HTERT RPE-1 (cell line): ENCODE measurements at regions not wholly inside any gene's neighbourhood (a gene's known extent, or its start where the extent isn't known, plus 50 kb on each side); places are given as distances from the start of the nearest gene placed in this dataset.
"Not testable (repeated sequence)": the region's sequence is repeated elsewhere in the genome, so short reads cannot be mapped to it uniquely, and the experiment has no call there.

Experiments used
- in situ Hi-C: fragments of 300-500 bp; cut with MboI; formaldehyde crosslinking; loops from 4 replicates; pipeline ENCODE4 v1.14.3; 2020; ENCODE audit warnings: low sequenced_read_pairs

DNA sequence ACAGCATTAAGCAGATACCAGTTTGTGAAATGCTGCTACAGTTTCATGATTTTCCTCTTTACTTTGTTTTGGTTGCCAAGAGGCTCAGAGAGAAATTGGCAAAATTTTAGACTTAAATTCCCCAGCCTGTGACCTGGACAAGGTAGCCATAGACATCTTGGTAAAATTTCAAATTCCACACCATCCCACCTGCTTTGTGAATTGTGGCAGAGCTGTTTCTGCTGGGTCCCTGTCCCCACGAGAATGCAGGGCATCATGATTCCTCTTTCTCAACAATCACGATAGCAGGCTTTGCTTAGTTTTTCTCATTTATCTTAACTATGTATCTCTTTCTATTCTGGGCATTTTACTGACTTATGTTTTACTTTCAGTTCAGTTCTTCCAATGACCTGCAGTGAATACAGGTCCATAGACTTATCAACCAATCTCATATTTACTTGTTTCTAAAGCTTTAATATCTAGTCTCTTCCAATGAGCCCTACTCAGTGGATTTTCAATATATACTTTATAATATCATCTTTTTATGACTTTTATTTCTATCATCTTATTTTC is 351.6 kb downstream of the SOCS6 start:
- in situ Hi-C loops: no loop called here

DNA sequence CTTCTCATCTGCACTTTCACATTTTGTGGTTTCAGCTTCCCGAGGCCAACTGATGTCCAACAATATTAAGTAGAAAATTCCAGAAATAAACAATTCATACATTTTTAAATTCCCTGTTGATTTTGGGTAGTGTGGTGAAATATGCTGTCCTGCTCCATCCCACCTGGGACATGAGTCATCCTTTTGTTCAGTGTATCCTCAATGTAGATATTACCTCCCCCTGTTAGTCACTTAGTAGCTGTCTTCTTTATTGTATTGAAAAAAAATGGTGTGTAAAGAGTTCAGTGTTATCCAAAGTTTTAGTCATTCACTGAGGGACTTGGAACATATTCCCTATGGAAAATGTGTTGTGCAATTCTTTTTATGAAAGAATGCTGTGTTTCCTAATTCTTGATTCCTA is 348.1 kb downstream of the SOCS6 start:
- in situ Hi-C loops: no loop called here

GRCh38 chr18:70634576-70635147 is 345.8 kb downstream of the SOCS6 start:
- in situ Hi-C loops: no loop called here

GRCh38 chr18:70627182-70627802 is 338.4 kb downstream of the SOCS6 start:
- in situ Hi-C loops: no loop called here

DNA sequence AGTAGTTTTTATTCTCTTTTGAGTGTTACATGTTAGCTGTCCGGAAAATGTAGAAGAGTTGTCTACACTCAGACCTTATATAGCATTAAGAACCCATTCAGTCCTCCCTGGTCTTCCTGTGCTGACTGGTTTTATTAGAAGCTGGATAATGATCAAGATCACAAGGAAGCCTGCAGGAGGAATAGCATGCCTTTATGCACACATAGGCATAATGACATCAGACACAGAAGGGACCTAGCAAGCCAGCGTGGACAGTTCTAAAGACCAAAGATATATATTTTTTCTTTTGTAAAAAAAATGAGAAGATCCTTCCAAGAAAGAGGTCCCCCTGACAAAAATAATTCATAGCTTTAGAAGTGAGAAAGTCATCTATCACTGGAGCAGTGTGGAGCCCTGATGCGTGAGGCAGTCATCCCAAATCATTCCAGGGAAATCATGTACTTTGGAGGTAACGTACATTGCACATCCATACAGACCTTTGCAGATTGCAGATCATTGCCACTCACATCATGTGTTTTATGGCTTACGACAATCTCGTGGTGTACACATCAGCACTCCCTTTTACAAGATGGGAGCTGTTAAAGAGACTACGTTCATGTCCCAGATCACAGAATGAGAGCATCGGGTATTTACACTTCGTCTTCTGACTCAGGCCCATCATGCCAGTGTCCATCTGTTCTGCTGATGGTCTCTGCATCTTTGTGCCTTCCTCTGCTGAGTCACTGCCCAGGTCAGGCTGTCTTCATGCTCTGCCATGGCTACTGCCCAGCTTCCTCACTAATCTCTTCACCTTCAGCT is 334.0 kb downstream of the SOCS6 start:
- in situ Hi-C loops: no loop called here

DNA sequence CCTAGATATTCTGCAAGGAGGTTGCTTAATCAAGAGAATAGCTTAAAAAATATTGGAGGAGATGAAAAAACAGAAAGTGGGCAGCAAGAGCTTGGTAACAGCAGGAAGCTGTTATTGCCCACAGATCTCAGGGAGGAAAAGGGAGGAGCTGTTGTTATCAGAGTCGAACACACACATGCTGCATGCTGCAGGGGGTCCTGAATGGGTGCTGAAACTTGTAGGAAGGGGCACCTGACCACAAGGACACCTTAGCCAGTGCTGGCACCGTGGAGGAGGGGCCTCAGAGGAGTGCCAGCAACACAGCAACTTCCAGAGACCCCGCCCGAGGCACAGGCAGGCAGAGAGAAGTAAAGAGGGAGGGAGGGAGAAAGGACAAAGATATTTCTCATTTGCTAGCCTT is 332.9 kb downstream of the SOCS6 start:
- in situ Hi-C loops: no loop called here

GRCh38 chr18:70620837-70621612 is 332.2 kb downstream of the SOCS6 start:
- in situ Hi-C loops: no loop called here

- in situ Hi-C loops: no loop called here
Measured at GRCh38 chr18:70617020-70617763, 328.3 kb downstream of the SOCS6 start.

DNA sequence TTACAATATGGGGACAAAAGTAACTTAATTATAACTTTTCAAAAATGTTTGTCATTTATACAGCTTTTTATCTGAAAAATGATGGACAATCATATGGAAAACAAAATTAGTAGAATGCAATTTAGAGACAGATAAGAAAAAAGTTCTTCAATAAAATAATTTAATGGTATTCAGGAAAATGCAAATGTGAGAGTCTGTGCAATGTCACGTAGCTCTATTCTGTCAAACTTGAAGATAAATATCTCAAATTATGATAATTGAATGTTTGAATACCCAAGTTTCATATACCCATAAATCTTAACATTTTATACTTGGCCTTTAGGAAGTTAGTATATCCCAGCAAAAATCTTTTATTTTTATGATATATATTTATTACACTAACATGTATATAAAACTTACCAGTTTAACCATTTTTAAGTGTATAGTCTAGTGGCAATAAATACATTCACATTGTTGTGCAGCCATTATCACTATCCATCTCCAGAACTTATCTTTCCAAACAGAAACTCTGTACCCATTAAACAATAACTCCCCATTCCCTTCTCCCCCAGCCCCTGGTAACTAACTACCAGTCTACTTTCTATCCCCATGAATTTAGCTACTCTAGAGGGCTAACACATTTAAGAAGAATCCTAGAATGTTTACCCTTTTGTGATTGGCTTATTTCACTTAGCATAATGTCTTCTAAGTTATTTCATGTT is 311.5 kb downstream of the SOCS6 start:
- in situ Hi-C loops: no loop called here

GRCh38 chr18:70598406-70598805 is 309.6 kb downstream of the SOCS6 start:
- in situ Hi-C loops: no loop called here

DNA sequence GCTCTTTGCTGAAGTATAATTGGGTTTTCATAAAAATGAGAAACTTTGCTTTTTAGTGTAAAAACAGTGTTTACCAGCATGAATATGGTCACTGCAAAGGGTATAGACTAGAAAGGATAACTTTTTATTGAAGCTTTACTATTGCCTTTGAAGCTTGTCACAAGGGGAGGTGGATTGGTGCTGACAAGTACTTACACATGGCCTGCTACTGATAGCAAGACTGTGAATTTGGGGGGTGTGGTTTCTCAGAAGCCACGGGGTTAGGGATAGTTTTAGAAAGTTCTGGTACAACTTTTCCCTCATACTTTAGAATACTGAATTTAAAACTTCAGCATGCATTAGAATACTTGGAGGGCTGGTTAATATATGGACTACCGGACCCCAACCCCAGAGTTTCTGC is 294.1 kb downstream of the SOCS6 start:
- in situ Hi-C loops: no loop called here

DNA sequence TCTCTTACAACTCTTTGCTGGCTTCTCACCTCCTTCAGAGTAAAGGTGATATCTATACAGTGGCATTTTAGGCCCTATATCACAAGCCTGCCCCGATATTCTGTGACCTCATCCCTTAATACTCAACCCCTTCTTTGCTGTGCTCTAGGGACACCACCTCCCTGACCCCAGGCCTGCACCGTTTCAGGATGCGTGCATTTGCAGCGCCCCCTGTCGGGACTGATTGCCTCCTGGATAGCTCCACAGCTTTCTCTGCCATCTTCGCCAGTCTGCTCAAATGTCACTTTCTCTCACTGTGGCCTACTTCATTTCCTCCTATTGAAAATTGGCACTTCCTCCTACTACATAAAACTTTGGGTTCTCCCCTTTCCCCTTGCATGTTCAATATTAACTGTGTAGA is 289.6 kb downstream of the SOCS6 start:
- in situ Hi-C loops: no loop called here

DNA sequence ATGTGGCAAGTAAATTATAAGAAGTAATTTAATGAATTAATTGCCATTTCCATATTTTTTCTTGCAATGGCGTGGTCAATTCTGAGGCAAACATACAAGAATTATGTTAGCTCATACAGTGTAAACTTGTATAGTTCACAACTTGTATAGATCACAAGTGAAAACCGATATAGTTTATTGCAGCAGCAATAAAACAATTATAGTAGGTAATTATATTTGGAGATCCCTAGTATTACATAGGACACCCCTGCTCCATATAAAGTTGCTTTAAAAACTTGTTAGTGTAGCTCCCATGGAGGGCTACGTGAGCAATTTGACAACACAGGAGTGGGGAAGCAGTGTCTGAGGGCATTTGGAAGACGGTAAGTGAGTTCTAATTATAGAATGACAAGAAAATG is 288.2 kb downstream of the SOCS6 start:
- in situ Hi-C loops: no loop called here

DNA sequence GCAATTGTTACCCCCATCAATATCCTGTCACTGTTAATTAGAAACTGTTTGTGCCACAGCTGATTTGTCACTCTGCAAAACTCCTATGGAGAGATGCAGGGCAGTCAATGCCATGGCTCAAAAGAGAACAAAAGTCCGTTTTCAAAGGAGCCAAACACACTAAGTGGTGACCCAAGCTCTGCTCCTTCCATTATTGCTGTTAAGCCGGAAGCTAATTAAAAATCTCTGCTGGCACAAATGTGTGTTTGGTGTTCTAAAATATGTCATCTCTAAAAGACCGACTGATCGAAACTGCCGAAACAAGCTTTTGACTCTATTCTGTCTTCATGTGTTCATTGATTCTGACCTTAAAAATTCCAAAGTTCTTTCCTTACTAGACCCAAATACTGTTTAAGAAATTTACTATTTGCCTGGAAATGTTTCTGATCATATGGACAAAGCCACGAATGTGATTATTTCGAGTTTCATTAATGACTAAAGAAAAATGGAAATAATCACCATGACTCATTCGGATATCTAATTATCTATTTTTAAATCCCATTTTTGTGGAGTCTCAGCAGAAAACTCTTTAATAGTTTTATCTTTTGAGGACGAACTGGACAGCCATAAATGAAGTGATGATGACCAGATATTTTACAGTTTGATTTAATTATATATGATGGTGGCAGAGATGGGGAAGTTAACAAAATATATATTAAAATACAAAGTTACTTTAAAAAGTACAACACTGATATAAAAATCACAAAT is 287.6 kb downstream of the SOCS6 start:
- in situ Hi-C loops: no loop called here

DNA sequence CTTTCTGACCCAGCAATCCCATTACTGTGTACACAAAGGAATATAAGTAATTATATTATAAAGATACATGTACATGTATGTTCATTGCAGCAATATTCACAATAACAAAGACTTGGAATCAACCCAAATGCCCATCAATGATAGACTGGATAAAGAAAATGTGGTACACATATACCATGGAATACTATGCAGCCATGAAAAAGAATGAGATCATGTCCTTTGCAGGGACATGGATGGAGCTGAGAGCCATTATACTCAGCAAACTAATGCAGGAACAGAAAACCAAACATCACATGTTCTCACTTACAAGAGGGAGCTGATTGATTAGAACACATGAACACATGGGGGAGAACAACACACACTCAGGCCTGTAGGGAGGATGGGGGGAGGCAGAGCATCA is 286.1 kb downstream of the SOCS6 start:
- in situ Hi-C loops: not testable (repeated sequence)

DNA sequence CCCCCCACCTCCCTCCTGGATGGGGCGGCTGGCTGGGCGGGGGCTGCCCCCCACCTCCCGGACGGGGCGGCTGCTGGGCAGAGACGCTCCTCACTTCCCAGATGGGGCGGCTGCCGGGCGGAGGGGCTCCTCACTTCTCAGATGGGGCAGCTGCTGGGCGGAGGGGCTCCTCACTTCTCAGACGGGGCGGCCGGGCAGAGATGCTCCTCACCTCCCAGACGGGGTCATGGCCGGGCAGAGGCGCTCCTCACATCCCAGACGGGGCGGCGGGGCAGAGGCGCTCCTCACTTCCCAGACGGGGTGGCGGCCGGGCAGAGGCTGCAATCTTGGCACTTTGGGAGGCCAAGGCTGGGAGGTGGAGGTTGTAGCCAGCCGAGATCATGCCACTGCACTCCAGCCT is 280.8 kb downstream of the SOCS6 start:
- in situ Hi-C loops: not testable (repeated sequence)

GRCh38 chr18:70559446-70559845 is 270.6 kb downstream of the SOCS6 start:
- in situ Hi-C loops: no loop called here

GRCh38 chr18:70558371-70558770 is 269.5 kb downstream of the SOCS6 start:
- in situ Hi-C loops: no loop called here

DNA sequence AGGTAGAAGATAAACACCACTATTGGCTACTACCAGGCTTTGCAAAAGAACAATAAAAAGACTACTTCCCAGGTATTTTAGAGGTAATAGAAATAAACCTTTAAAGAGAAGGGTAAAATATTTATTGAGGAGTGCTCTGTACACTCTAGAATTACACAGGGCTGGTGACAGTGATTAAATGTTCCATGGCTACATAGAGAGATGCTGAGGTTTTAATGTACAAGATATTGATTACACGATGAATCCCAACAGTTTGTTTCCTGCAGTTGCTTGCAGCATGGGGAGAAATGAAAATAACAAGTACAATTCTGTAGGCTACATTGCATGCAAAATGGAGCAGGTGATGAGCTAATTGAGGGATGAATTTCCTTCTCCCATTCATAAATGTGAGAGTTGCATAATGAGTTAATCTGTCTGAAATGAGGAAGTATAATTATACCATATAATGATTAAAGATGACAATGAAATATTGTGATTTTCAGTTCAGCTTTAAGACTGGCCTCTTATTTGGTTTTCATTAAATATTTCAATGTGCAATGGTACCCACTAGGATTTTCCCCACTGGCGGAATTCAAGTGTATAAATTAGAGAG is 266.1 kb downstream of the SOCS6 start:
- in situ Hi-C loops: no loop called here
